AG10803 (cell line): ENCODE measurements at regions not wholly inside any gene's neighbourhood (a gene's known extent, or its start where the extent isn't known, plus 50 kb on each side); places are given as distances from the start of the nearest gene placed in this dataset.

Experiments
- DNase-seq: peaks from one replicate; pipeline ENCODE4 v3.0.0; 2010; ENCODE audit warnings: low read depth
- H3K4me3 ChIP-seq: 2 replicates; pipeline ENCODE4 v1.5.1; 2011; ENCODE audit warnings: mild to moderate bottlenecking, low read length, control low read depth
- TF ChIP-seq, protein P1 (sequence below): conservative IDR thresholded peaks from 2 replicates; pipeline ENCODE4 v1.5.1; 2011; ENCODE audit warnings: mild to moderate bottlenecking, low read length, control low read depth, inconsistent platforms

DNA sequence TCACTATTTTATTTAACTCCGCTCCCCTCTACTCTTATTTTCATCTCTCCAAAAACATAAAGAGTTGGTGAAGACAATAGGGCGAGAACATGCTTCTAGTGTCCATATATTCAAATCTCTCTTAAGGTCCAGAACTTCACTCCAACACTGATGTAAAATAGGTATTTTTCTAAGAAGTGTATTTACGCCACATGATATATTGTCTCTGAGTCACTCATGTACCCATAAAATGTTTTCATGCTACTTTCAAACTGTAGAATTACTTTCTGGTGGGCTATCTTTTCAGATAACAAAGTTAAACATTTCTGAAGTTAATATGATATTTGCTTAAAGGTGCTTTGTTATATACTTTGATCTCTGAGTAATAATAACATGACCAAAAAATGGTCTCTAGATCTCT lies 124.1 kb upstream of the IFNGR1 start:
- no peak overlapping the region for H3K4me3 ChIP-seq
- no peak for DNase-seq
- TF ChIP-seq, protein P1, sequence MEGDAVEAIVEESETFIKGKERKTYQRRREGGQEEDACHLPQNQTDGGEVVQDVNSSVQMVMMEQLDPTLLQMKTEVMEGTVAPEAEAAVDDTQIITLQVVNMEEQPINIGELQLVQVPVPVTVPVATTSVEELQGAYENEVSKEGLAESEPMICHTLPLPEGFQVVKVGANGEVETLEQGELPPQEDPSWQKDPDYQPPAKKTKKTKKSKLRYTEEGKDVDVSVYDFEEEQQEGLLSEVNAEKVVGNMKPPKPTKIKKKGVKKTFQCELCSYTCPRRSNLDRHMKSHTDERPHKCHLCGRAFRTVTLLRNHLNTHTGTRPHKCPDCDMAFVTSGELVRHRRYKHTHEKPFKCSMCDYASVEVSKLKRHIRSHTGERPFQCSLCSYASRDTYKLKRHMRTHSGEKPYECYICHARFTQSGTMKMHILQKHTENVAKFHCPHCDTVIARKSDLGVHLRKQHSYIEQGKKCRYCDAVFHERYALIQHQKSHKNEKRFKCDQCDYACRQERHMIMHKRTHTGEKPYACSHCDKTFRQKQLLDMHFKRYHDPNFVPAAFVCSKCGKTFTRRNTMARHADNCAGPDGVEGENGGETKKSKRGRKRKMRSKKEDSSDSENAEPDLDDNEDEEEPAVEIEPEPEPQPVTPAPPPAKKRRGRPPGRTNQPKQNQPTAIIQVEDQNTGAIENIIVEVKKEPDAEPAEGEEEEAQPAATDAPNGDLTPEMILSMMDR, result no peak

DNA sequence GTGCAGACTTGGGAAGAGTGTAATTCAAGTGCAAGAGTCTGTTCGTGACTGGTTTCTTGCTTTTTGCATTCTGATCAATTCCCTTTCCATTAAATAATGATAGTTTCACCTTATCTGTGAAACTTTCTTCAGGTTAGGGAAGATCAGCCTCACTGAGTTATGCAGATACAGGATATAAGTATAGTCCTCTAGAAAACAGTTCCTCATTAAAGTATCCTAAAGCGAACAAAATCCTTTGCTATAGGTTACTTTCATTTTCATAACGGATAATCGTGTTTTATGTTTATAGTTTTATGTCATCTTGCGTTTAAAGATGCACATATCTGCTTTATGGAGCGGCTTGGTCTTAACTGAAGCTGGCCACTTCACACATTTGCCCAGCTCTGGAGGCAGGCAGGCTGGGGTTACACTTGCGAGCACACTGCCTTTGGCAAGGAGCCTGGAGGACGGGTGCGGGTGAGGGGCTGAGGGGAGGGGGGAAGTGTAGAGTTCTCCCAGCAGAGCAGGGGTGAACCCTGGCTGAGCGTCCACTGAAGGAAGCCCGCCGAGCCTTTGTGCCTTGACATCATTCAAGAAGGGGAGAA lies 123.5 kb upstream of the IFNGR1 start:
- TF ChIP-seq, protein P1, result no peak
- DNase-seq, result no peak
- H3K4me3 ChIP-seq, result no peak overlapping the region

DNA sequence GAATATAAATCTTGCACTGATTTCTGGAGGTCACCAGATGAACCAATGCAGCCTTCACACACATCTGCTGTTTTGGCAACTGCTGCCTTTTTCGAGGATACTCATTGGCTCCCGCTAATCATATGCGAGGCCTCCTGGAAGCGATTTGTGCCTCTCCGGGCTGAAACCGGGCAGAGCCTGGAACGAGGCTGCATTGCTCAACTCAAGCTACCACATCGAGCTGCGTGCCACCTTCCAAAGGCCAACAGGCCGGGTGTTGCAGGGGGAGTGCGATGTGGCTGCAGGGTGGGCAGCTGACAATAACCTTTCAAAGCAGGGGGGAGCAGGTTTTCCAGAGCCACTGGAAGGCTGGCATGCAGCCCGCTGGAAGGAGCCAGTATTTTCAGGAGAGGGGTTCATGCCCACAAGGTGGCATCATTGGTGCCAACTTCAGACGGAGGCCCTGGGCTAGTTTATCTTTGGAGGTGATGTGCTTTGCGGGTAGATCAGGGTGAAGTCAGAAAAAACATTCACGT lies 122.6 kb upstream of the IFNGR1 start:
- TF ChIP-seq, protein P1, result 0 out of 2 replicates have a peak, but pooled peaks have one; percentile 10
- peak; percentile 95 for DNase-seq
- H3K4me3 ChIP-seq, result no peak overlapping the region

DNA sequence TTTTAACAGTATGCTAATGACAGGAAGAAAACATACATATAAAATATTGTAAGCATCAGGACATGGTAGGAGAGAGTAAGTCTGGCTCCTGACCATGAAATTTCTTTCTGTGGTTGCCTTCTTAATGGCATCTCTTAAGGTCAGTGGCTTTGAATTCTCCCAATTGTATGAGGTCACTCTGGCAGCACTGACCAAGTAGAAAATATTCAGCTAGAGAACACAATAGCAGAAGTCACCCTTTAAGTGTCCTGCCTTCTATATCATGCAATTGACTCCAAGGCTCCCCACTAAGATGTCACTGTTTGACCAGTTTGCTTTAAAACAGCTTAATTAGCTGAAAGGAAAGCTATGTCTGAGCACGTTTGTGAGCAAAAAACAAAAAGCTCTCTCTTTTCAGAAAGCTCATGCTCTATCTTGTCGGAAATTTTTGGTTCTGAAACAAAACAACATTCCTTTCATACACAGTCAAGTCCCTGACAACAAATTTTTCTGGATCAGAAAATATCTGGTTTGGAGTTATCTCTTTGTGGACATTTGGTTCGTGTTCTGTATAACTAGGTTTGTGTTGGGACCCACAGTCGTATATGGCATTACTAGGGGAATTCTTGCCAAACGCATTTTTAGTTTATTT lies 120.9 kb upstream of the IFNGR1 start:
- DNase-seq, result peak; percentile 51
- TF ChIP-seq, protein P1, result no peak
- H3K4me3 ChIP-seq, result no peak overlapping the region

- no peak for DNase-seq
- no peak overlapping the region for H3K4me3 ChIP-seq
- TF ChIP-seq, protein P1, result no peak
Observed at GRCh38 chr6:137334884-137335283, 115.7 kb upstream of the IFNGR1 start.

DNA sequence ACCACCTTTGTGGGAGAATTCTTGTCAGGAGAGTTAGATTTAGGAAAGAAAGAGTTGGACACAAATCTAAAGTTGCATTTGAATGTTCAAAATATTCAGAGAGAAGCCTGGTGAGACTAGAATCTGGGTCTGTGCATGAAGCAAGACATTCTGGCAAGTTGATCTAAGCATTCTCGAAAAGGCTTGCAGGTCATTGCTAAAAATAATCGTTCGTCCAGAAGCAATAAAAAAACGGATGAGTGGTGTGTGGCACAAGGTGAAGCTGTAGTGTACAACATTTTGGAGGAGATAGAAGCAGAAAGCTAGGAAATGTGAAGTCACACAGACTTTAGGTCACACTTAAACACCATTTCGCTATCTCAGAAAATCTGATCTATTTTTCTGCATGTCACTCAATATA lies 114.9 kb upstream of the IFNGR1 start:
- TF ChIP-seq, protein P1, result no peak
- H3K4me3 ChIP-seq, result no peak overlapping the region
- DNase-seq, result no peak
